AG09309 (cell line): ENCODE measurements at regions not wholly inside any gene's neighbourhood (a gene's known extent, or its start where the extent isn't known, plus 50 kb on each side); places are given as distances from the start of the nearest gene placed in this dataset.

Experiments
- DNase-seq: peaks from one replicate; pipeline ENCODE4 v3.0.0-alpha.2; 2010; ENCODE audit warnings: low read depth
- H3K4me3 ChIP-seq: 2 replicates; pipeline ENCODE4 v1.5.1; 2011; ENCODE audit warnings: mild to moderate bottlenecking, low read depth, low read length, moderate library complexity; ENCODE audit not compliant: control insufficient read depth
- CTCF ChIP-seq: IDR thresholded peaks from 2 replicates; pipeline ENCODE4 v1.5.1; 2011; ENCODE audit warnings: mild to moderate bottlenecking, low read depth, low read length, inconsistent platforms; ENCODE audit not compliant: insufficient read depth, control insufficient read depth; ENCODE audit errors: missing control alignments

- no peak for DNase-seq
- no peak overlapping the region for H3K4me3 ChIP-seq
- no peak for TF ChIP-seq CTCF
Observed at GRCh38 chr3:193130576-193130975, 110.4 kb upstream of the PLAAT1 start.

- H3K4me3 ChIP-seq = no peak overlapping the region
- TF ChIP-seq CTCF = no peak
- no peak for DNase-seq
Observed at GRCh38 chr3:193132241-193132640, 108.8 kb upstream of the PLAAT1 start.

GRCh38 chr3:193132964-193133363 lies 108.1 kb upstream of the PLAAT1 start:
- DNase-seq = no peak
- TF ChIP-seq CTCF = no peak
- H3K4me3 ChIP-seq = no peak overlapping the region

- TF ChIP-seq CTCF = no peak
- peak; percentile 51 for DNase-seq
- H3K4me3 ChIP-seq = no peak overlapping the region
Observed at GRCh38 chr3:193134856-193135255, 106.2 kb upstream of the PLAAT1 start.

- H3K4me3 ChIP-seq = no peak overlapping the region
- DNase-seq = no peak
- TF ChIP-seq CTCF = no peak
Observed at GRCh38 chr3:193140381-193140780, 100.6 kb upstream of the PLAAT1 start.

- H3K4me3 ChIP-seq = no peak overlapping the region
- DNase-seq = no peak
- TF ChIP-seq CTCF = no peak
Observed at GRCh38 chr3:193145248-193145647, 95.8 kb upstream of the PLAAT1 start.
